ENCODE measurements at regions not wholly inside any gene's neighbourhood (a gene's known extent, or its start where the extent isn't known, plus 50 kb on each side); places are given as distances from the start of the nearest gene placed in this dataset.

- TF ChIP-seq POLR2A (IDR thresholded peaks at IDR 0.05) (no peak), CTCF (IDR thresholded peaks at IDR 0.05) (no peak)
Observed at GRCh38 chr5:97436405-97436804, 253.4 kb upstream of the RIOK2 start.
